Fibroblast of villous mesenchyme (primary cell): ENCODE measurements at regions not wholly inside any gene's neighbourhood (a gene's known extent, or its start where the extent isn't known, plus 50 kb on each side); places are given as distances from the start of the nearest gene placed in this dataset.
"Not testable (repeated sequence)": the region's sequence is repeated elsewhere in the genome, so short reads cannot be mapped to it uniquely, and the experiment has no call there.

ENCODE experiments used
- DNase-seq: peaks from one replicate; pipeline ENCODE4 v3.0.0-alpha.2; 2010; ENCODE audit warnings: low read depth
- H3K4me3 ChIP-seq: 2 replicates; pipeline ENCODE4 v1.5.1; 2011; ENCODE audit warnings: low read depth, mild to moderate bottlenecking, low read length
- TF ChIP-seq, protein P1 (sequence below): IDR thresholded peaks from 2 replicates; pipeline ENCODE4 v1.5.1; 2012; ENCODE audit warnings: low read depth, mild to moderate bottlenecking, low read length; ENCODE audit not compliant: insufficient read depth

GRCh38 chr13:89057862-89058261 lies 1386.7 kb downstream of the SLITRK5 start:
- no peak for DNase-seq
- no peak overlapping the region for H3K4me3 ChIP-seq
- TF ChIP-seq, protein P1, sequence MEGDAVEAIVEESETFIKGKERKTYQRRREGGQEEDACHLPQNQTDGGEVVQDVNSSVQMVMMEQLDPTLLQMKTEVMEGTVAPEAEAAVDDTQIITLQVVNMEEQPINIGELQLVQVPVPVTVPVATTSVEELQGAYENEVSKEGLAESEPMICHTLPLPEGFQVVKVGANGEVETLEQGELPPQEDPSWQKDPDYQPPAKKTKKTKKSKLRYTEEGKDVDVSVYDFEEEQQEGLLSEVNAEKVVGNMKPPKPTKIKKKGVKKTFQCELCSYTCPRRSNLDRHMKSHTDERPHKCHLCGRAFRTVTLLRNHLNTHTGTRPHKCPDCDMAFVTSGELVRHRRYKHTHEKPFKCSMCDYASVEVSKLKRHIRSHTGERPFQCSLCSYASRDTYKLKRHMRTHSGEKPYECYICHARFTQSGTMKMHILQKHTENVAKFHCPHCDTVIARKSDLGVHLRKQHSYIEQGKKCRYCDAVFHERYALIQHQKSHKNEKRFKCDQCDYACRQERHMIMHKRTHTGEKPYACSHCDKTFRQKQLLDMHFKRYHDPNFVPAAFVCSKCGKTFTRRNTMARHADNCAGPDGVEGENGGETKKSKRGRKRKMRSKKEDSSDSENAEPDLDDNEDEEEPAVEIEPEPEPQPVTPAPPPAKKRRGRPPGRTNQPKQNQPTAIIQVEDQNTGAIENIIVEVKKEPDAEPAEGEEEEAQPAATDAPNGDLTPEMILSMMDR, result no peak

DNA sequence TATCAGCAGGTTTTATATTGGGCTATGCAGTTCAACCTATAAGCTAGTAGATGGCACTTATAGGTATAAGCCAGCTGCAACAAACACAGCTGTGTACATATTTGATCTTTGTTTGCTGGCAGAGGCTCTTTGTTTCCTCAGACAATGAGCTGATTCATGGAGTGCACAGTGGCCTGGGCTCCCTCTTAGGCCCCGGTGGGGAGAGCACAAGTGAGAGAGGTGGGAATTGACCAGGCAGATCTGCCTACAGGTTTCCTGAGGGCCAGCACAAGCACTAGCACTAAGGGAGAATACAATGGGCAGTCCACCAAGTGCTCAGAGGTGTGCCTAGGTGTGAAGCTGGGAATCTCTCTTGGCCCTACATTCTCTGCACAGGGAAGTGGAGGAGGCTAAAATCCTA lies 1390.7 kb downstream of the SLITRK5 start:
- DNase-seq, result no peak
- TF ChIP-seq, protein P1, result no peak
- no peak overlapping the region for H3K4me3 ChIP-seq

- peak; percentile 0 for DNase-seq
- H3K4me3 ChIP-seq, result no peak overlapping the region
- TF ChIP-seq, protein P1, result peak; percentile 6
Measured at GRCh38 chr13:89066868-89067466, 1395.8 kb downstream of the SLITRK5 start.

GRCh38 chr13:89072979-89073378 lies 1401.8 kb downstream of the SLITRK5 start:
- H3K4me3 ChIP-seq, result no peak overlapping the region
- no peak for DNase-seq
- TF ChIP-seq, protein P1, result no peak

DNA sequence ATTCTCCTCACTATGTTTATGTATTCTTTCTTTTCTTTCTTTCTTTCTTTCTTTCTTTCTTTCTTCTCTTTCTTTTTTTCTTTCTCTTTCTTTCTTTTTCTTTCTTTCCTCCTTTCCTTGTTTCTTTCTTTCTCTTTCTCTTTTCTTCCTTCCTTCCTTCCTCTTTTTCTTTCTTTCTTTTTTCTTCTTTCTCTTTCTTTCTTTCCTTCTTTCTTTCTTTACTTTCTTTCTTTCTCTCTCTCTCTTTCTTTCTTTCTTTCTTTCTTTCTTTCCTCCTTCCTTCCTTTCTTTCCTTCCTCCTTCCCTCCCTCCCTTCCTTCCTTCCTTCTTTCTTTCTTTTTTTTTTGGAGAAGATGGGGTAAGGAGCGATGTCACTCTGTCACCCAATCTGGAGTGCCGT lies 1405.5 kb downstream of the SLITRK5 start:
- DNase-seq, result no peak

DNA sequence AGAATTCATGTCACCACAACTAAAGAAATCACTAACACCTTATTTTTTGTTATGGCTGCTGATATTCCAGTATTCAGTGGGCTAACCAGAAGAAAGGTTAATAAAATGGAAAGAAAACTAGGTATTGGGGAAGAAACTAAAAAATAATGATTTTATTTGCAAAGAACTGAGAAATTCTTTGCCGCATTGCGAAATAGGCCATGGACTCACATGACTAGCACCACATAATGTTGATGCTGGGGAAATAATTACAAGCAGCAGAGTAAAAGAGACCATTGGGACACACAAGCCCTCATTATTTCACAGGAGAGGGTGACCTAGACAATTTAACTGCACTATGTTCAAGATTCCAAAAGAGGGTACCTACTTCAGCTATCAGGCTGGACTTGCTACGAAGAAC lies 1411.5 kb downstream of the SLITRK5 start:
- no peak overlapping the region for H3K4me3 ChIP-seq
- DNase-seq, result no peak
- TF ChIP-seq, protein P1, result no peak

More for the DNA sequence above, 1405.5 kb downstream of the SLITRK5 start:
- no peak overlapping the region for H3K4me3 ChIP-seq
- TF ChIP-seq, protein P1, result no peak

GRCh38 chr13:89088107-89088506 lies 1416.9 kb downstream of the SLITRK5 start:
- DNase-seq, H3K4me3 ChIP-seq: not testable (repeated sequence)
